ENCODE measurements at regions not wholly inside any gene's neighbourhood (a gene's known extent, or its start where the extent isn't known, plus 50 kb on each side); places are given as distances from the start of the nearest gene placed in this dataset.

- no peak for DNase-seq
- Mint-ChIP-seq H3K27me3 (no peaks in the 10 kb centered on the region), H3K36me3 (ENCODE audit: low read depth) (no peaks in the 10 kb centered on the region), H3K9me3 (peaks cover 2% of the 10 kb centered on the region), H3K27ac (no peak overlapping the region), H3K4me1 (no peaks in the 10 kb centered on the region), H3K4me3 (no peak overlapping the region)
- CTCF ChIA-PET: no interaction called here
- POLR2A ChIA-PET: no interaction called here
Measured at GRCh38 chr1:102085896-102086295, 89.2 kb upstream of the OLFM3 start.

- Mint-ChIP-seq H3K9me3 (peaks cover 2% of the 10 kb centered on the region), H3K27ac (no peak overlapping the region), H3K4me3 (no peak overlapping the region), H3K27me3 (no peaks in the 10 kb centered on the region), H3K36me3 (ENCODE audit: low read depth) (no peaks in the 10 kb centered on the region), H3K4me1 (no peaks in the 10 kb centered on the region)
- ChIA-PET POLR2A (no interaction called here), CTCF (no interaction called here)
- DNase-seq: no peak
Measured at GRCh38 chr1:102084771-102085535, 88.2 kb upstream of the OLFM3 start.

- ChIA-PET CTCF (interaction anchor here (0.7 kb wide), 1 partner anchor 1358 kb away, joined by 3 read pairs; no protein-coding TSS in a partner anchor), POLR2A (interaction anchor here (0.6 kb wide), 1 partner anchor 120 kb away, joined by 3 read pairs; no protein-coding TSS in a partner anchor)
- no peak for DNase-seq
- Mint-ChIP-seq H3K27me3 (no peaks in the 10 kb centered on the region), H3K9me3 (no peaks in the 10 kb centered on the region), H3K27ac (no peak overlapping the region), H3K4me1 (no peaks in the 10 kb centered on the region), H3K4me3 (no peak overlapping the region), H3K36me3 (ENCODE audit: low read depth) (no peaks in the 10 kb centered on the region)
Measured at GRCh38 chr1:102083192-102083591, 86.5 kb upstream of the OLFM3 start.

- ChIA-PET POLR2A (no interaction called here), CTCF (no interaction called here)
- no peaks in the 10 kb centered on the region for H3K9me3 Mint-ChIP-seq
- no peaks in the 10 kb centered on the region for H3K36me3 Mint-ChIP-seq (ENCODE audit: low read depth)
- DNase-seq: no peak
- no peaks in the 10 kb centered on the region for H3K4me1 Mint-ChIP-seq
- no peak overlapping the region for H3K27ac Mint-ChIP-seq
- H3K27me3 Mint-ChIP-seq: no peaks in the 10 kb centered on the region
- no peak overlapping the region for H3K4me3 Mint-ChIP-seq
Measured at GRCh38 chr1:102074874-102075273, 78.1 kb upstream of the OLFM3 start.

- Mint-ChIP-seq H3K4me1 (no peaks in the 10 kb centered on the region), H3K36me3 (ENCODE audit: low read depth) (no peaks in the 10 kb centered on the region), H3K27ac (no peak overlapping the region), H3K4me3 (no peak overlapping the region), H3K9me3 (no peaks in the 10 kb centered on the region), H3K27me3 (no peaks in the 10 kb centered on the region)
- DNase-seq: no peak
- ChIA-PET POLR2A (no interaction called here), CTCF (no interaction called here)
Measured at GRCh38 chr1:102071451-102071850, 74.7 kb upstream of the OLFM3 start.

- Mint-ChIP-seq H3K4me3 (no peak overlapping the region), H3K9me3 (no peaks in the 10 kb centered on the region), H3K4me1 (no peaks in the 10 kb centered on the region), H3K27me3 (no peaks in the 10 kb centered on the region), H3K27ac (no peak overlapping the region), H3K36me3 (ENCODE audit: low read depth) (no peaks in the 10 kb centered on the region)
- POLR2A ChIA-PET: no interaction called here
- no peak for DNase-seq
- CTCF ChIA-PET: no interaction called here
Measured at GRCh38 chr1:102050556-102050955, 53.8 kb upstream of the OLFM3 start.

- H3K4me1 Mint-ChIP-seq: no peaks in the 10 kb centered on the region
- no peaks in the 10 kb centered on the region for H3K9me3 Mint-ChIP-seq
- CTCF ChIA-PET: interaction anchor here (0.7 kb wide), 1 partner anchor 236 kb away, joined by 3 read pairs; no protein-coding TSS in a partner anchor
Measured at GRCh38 chr1:102047724-102048123, 51.0 kb upstream of the OLFM3 start.

More at GRCh38 chr1:102047724-102048123, 51.0 kb upstream of the OLFM3 start:
- POLR2A ChIA-PET: no interaction called here
- no peak overlapping the region for H3K4me3 Mint-ChIP-seq
- no peak overlapping the region for H3K27ac Mint-ChIP-seq
- no peak for DNase-seq
- no peaks in the 10 kb centered on the region for H3K27me3 Mint-ChIP-seq
- H3K36me3 Mint-ChIP-seq (ENCODE audit: low read depth): no peaks in the 10 kb centered on the region

Measured in activated CD4-positive, alpha-beta T cell treated with anti-CD3 and anti-CD28 coated beads, Interleukin-2, amount 10 ng/mL, durations not matched to agents 7 days and 5 days (primary cell).